SK-N-DZ (cell line): ENCODE measurements at regions not wholly inside any gene's neighbourhood (a gene's known extent, or its start where the extent isn't known, plus 50 kb on each side); places are given as distances from the start of the nearest gene placed in this dataset.
"Not testable (repeated sequence)": the region's sequence is repeated elsewhere in the genome, so short reads cannot be mapped to it uniquely, and the experiment has no call there.

Experiments used
- DNase-seq: peaks from one replicate; pipeline ENCODE4 v3.0.0-alpha.2; 2015; ENCODE audit warnings: low spot score

DNA sequence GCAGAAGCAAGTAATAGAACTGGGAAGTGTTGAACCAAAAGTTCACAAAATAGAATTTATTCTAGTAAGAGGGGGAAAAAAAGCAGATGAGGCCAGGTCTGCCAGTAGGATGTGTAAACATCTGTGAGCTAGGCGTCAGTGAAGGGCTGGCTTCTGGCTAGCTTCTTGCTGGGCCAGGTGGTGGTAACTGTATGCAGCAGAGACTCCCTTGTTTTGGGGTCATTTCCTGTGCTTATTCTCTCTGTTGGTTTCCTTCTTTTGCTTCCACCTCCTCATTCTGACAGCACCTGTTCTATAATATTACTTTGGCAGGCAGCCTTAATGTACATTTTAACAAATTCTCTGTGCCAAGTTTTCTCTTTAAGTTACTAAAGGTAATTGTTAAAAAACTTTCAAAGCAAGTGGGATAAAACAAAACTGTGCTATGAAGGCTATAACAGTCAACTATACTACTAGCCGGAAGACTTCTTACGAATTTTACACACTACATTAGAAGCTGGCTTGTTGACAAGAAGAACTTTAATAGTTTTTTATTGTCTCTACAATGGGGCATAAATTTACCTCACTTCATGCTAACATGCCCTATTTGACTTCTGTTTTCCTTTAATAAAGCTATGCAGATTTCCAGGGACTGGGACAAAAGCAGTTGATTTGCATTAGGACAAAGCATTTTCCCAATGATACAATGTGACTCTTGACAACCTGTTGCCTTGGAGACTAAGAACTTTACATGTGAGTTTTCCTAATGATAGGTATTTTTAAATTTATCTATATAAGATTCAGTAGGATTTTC lies 318.8 kb upstream of the NAALADL2 start:
- no peak for DNase-seq

DNA sequence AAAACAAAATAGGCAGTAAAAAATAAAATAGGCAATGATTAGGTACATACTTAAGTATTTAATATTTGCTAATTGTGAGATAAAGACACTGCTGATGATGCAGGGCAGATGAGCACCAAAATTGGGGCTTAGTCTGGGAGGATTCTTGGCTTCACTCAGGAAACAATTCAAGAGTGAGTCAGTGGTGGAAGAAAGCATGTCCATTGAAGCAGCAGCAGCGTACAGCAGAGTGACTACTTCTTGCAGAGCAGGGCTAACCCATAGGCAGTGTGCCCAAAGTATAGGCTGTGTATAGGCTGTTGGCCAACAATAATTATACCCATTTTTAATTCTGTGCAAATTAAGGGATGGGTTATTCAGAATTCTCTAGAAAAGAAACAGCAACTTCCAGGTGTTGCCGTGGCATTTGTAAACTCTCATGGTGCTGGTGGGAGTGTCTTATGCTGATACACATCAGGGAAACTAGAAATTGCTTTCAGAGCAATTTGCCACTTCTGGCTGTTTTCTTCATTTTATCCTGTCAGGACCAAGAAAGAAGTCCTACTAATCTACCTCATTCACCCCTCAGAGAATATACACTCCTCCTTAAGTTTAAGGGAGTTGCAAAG lies 317.3 kb upstream of the NAALADL2 start:
- no peak for DNase-seq

DNA sequence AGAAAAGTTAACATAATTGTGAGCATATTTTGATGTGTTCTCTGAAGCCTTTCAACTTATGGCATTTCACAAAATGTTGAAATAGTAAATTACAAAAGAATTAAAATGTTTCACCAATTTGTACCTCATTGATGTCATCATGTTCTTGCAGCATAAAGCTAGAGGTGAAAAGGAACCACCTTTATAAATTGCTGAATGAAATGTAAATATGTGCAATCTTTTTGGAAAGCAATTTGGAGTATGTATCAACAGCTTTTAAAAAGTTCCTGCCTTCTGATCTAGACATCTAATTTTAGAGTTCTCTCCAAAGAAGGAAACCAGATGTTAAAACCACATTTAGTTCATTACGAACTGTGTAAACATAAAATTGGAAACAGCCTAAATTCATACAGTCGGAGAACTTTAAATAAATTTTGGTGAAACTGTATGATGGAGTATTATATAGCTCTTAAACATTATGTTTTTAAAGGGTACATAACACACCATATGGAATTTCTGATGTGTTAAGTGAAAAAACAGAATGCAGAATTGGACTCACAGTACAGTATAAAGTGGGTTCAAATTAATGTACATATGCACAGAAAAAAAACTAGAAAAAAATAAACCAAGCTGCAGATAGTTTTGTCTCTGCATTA lies 311.2 kb upstream of the NAALADL2 start:
- DNase-seq: no peak

DNA sequence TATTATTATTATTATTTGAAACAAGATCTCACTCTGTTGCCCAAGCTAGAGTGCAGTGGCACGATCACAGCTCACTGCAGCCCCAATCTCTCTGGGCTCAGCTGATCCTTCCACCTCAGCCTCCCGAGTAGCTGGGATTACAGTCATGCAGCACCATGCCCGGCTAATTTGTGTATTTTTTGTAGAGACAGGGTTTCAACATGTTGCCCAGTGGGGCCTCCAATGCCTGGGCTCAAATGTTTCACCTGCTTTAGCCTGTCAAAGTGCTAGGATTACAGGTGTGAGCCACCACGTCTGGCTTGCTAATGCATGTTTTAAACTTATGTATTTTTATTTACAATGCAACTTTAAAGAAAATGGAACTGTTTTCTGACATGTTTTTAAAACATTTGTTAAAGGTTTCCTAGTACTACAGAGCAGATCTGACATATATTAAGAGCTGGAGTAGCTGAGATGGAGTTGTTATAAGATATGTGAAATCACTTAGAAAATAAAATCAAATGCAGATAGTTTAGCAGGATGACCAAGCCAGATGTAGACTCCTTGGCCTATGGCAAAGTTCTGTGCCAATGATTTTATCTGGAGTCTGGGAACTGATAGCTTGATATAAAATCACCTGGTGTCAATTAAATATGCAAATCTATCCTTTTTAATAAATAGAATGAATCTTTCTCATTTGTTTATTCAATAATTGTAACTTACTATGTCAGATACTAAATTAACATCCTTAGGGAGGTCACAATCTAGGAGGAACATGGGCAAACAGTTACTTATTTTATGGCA lies 310.1 kb upstream of the NAALADL2 start:
- no peak for DNase-seq

DNA sequence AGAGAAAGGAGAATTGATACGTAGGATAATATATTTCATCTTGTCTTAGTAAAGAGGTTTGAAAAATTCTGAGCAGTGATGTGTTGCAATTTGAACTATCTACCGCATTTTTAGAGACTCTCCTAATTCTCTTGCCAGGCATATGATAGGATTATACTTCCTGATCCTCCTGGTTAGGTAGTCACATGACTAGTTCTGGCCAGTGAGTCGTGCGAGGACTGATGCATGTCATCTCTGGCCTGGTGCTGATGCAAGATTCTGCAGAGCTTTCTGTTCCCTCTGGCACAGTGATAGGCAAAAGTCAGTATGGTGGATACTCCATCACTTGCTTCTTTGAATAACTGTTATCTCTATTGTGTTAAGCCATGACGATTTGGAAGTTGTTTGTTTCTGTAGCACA lies 277.6 kb upstream of the NAALADL2 start:
- no peak for DNase-seq

DNA sequence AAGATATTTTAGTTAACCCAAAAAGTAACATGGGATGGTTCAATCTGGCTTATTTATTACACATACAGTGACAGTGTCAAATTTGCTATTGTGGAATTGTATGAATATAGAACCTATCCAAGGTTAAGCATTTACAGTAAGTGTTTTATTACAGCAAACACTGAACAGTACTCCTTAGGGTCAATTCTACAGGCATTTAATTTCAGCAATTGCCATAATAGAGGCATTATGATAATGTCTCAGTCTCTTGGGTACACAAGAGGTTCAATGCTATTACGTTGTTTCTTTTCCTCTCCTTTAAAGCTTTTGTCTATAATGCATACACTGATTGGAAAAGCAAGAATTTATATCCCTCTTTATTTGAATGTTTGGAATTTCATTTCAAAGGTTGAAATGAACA lies 275.7 kb upstream of the NAALADL2 start:
- DNase-seq: no peak

DNA sequence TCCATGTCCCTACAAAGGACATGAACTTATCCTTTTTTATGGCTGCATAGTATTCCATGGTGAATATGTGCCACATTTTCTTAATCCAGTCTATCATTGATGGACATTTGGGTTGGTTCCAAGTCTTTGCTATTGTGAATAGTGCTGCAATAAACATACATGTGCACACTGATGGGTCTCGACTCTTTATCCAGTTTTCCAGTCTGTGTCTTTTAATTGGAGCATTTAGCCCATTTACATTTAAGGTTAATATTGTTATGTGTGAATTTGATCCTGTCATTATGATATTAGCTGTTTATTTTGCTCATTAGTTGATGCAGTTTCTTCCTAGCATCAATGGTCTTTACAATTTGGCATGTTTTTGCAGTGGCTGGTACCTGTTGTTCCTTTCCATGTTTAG lies 272.0 kb upstream of the NAALADL2 start:
- not testable (repeated sequence) for DNase-seq

DNA sequence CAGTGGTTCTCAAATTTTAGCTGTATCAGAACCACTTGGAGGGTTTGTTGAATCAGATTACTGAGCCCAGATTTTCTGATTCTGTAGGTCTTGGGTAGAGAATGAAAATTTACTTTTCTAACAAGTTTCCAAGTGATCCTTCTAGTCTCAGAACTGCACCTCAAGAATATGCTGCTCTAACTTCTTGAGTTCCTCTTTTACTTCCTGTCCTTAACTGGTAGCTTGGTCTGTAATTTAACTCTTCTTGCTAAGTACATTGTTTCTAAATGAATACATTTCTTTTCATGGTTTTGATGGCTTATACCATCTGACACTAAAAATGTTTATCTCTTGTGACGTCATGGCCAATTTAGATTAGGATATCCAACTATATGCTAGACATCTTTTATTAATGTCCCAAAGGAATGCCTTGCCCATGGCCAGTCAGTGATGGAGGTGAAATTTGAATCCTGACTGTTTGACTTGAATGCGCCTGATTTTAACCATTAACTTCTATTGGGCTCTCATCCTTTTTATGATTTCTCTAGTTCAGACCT lies 262.6 kb upstream of the NAALADL2 start:
- DNase-seq: no peak

DNA sequence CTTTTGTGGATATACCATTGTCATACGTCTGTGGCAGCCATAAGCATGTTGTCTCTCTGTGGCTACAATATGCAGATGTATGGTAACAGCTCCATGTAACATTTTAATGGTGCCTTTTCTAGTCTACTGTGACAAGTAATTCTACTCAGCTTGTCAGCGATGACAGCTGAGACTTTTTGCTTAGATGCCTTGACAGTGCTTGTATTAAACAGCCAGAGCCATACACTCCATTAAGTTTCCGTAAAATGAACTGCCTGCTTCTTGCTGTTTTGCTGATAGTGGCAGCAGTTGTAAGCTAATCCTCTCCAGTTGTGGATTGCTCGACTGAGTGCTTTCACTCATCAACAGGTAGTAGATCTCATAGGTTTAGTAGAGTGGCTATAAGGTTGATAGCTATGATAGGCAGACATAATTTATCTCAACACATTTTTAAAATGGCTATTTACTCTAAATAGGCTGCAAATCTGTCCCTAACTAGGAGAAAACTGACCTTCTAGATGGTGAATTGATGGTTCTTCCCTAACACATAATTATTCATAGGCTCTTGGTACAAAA lies 260.2 kb upstream of the NAALADL2 start:
- DNase-seq: no peak

DNA sequence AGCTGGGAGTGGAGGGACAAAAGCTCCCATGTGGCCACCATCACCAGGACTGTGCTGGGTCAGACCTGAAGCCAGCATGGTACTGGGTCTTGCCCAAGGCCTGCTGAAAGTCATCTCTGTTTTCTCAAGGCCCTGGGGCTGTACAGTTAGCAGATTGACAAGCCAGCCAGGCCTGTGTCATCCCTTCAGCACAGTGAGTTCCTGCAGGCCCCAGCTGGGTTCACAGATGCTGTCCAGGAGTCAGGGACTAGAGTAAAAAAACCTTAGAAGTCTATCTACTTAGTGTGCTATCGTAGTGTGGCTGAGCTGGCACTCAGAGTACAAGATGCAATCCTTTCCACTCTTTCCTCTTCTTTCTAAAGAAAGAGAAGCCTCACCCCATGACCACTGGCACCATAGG lies 246.0 kb upstream of the NAALADL2 start:
- DNase-seq: no peak

DNA sequence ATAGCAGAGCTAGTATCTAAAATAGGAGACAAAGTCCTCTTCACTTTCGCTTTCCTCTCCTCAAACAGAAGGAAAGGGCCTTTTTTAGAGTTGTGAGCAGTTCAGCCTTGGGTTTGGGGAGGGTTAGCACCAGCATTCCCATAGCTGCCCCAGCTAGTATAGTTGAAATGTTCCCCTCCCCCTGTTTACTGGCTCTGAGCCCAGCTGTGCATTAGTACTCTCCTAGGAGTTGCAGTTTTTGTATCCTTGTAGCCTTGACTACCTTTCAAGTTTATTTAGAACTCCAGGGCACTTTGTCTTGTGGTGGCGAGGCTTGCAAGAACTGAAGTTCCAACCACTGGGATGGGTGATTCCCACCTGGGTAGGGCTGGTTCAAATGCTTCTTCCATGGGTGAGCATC lies 245.1 kb upstream of the NAALADL2 start:
- no peak for DNase-seq

DNA sequence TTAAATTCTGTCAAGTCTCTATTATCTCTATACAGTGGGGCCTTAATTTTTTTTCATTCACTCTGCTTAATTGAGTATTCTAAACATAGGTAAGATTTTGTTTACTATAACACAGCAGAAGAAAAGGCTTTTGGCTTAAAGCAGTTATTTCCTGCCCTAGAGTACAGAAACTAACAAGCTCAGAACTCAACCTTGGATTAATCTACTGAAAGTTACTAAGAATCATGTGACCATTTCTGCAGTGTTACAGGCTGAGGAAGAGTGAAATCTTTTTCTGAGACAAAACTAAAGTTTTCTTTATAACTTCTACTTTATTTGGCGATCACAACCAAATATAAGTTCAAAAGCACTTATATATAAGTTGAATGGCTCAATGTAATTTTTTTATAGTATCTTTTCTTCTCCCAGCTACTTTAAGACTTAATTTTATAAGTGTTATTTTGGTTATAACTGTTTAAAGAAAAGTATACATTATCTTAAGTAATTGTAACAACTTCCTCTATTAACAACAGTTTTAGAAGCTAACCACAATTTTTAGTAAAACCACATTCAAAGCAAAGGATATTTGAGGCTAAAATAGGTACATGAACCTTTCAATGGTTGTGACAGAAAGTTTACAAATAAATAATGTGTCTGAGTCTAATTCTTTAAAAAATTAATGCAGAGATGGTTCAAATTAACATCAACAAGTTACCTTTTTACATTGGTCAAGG lies 240.6 kb upstream of the NAALADL2 start:
- no peak for DNase-seq

DNA sequence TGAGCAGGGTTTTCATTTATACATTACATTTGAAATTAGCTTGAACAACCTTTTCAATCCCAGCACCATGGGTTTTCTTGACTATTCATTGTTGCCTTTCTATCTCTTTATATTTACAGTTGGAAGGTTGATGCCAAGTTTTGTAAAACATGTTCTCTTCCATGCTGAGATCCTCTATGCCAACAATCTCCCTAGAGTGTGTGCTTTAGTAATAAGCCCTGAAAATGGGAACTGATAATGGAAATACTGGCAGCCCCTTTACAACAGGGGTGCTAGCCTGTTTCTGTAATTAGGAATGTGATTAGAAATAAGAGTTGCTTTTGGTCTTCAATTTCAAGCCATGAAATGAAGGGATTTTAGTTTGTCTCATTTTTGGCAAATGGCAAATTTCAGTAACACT lies 239.9 kb upstream of the NAALADL2 start:
- no peak for DNase-seq

DNA sequence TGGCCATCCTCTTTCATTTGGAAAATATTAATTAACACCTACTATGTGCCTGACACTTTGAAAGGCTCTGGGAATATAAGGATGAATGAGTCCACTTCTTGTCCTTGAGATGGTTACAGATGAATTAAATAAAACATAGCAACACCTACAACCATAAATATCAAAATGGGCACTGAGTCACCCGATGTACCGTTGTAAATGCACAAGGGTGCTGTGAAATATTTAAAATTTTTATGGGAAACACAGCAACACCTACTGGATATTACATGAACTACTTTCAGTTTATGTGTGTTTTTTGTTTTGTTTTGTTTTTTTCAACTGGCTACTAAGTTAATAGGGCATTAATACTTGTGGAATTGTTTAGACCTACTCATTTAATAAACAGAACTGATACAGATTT lies 239.0 kb upstream of the NAALADL2 start:
- DNase-seq: no peak

DNA sequence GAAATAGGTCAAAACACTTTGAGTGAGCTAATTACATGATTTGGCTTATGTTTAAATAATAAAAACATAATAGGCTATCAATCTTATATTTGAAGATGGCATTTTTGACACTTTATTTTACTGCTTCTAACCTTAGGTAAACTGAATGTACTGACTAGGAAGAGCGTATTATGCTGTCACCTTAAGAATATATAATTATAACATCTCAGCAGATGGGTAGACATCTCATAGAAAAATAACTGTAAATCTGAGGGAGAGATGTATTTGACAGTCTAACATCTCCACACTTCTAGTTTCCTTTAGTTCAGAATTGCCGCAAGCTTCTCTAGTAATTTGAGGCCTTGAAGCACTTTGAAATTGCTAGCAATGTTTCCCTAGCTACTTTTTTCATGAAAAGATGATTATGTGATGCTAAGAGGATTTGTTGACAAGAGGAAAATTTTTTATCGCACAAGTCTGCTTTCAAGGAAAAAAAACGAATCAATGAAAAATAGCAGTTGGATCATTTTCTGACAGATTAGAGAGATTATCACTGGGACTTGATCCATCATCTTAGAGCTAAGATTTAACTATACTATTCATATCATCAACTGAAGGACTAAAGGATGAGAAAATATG lies 238.2 kb upstream of the NAALADL2 start:
- DNase-seq: no peak

DNA sequence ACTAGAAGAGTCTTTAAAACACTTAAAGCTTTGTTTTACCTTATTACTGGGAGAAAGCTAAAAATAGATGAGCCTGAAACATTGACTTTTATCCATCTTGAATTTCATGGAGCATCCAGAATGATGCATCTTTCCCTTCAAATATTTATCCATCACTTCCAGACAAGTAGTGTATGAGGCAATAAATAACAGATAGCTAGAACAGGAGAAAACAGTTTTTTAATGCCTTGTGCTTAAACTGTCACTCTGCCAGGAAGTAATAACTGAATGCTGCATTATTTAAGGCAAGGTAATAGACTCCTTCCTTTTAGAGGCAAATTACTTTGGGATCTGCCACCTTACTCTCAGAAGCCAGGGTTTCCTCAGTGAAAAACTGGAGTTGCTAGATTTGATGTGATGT lies 225.8 kb upstream of the NAALADL2 start:
- no peak for DNase-seq

DNA sequence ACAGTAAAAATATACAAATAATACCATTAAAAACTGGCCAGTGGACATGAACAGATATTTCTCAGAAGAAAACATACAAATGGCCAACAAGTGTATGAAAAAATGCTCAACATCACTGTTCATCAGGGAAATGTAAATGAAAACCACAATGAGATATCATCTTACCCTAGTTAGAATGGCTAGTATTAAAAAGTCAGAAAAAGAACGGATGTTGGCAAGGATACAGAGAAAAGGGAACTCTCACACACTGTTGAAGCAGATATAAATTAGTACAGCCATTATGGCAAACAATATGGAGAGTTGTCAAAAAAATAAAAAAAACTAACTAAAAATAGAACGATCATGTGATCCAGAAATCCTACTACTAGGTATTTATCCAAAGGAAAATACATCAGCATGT lies 222.7 kb upstream of the NAALADL2 start:
- DNase-seq: no peak

DNA sequence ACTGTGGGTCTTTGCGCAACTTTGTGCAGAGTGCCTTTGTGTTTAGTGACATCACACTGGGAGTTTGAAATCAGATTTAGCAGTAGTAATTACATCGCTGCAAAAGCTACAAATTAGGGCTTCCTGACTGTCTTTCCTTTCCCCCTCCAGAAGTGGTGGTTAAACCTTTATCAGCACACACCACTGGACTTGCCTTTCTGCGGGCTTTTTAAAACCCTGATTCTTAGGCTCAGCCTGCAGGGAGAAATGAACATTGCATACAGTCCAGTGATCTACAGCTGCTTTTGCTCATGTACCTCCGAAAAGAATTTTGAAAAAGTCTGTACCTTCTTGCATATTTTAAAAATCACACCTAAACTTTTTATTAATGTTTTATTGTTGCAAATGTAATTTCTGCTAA lies 219.7 kb upstream of the NAALADL2 start:
- DNase-seq: no peak

DNA sequence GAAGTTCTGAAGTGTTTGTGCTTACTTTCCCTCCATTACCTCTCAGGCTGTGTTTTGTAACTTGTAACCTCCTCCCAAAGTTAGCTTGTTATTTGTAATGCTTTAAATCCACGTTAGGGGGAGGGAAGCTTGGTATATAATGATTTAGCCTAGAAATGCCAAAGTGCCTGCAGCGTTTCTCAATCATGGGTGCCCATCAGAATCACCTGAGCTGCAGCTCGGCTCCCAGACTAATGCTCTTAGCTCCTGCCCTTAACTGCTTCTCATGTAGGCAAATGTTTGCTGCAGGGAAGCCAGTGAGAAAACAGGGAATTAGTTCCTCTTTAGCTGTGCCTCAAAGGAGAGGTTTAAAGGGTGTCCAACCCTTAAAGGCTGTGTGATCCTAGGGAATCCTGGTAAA lies 219.2 kb upstream of the NAALADL2 start:
- DNase-seq: no peak

DNA sequence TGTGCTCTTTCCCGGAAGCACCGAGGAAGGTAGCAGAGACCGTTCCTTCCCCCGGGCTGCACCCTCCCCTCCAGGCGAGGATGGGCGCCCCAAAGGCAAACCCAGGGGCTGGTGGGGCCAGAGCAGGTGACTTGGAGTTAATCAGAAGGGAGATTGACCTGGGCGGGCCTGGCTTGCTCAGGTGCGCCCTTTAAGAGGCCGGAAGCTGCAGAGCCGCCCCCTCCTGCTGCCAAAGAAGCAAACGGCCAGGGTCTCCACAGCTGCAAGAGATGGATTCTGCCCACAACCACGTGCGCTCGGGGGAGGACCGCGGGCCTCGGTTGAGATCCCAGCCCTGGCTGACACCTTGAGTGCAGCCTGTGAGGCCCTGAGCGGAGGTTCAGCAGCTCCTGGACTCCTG lies 218.2 kb upstream of the NAALADL2 start:
- no peak for DNase-seq

DNA sequence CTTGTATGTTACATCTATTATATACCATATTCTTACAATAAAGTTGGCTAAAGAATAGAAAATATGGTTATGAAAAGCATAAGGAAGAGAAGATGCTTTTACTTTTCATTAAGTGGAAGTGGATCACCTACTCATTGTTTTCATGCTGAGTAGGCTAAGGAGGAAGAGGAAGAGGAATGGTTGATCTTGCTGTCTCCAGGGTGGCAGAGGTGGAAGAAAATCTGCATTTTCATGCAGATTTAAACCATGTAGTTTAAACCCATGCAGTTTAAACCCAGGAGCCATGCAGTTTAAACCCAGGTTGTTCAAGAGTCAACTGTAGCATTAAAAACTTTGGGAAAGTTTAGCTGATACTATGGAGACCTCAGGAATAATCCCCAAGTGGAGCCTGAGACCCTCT lies 214.8 kb upstream of the NAALADL2 start:
- DNase-seq: no peak
